ENCODE measurements at regions not wholly inside any gene's neighbourhood (a gene's known extent, or its start where the extent isn't known, plus 50 kb on each side); places are given as distances from the start of the nearest gene placed in this dataset.

GRCh38 chr21:36532769-36533467 is 53.0 kb upstream of the CLDN14 start:
- DNase-seq, result no peak

DNA sequence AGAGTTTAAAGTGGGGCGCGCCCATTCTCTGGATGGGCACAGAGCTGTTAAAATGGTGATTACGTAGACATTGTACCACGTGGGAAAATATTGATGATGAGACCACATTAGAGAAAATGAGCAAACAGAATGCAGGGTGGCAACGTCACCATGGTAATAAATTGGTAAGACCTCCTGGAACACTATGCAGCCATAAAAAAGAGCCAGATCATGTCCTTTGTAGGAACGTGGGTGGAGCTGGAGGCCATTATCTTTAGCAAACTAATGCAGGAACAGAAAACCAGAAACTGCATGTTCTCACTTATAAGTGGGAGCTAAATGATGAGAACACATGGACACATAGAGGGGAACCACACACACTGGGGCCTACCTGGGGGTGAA is 53.5 kb upstream of the CLDN14 start:
- DNase-seq, result no peak

GRCh38 chr21:36534656-36535055 is 54.7 kb upstream of the CLDN14 start:
- DNase-seq, result no peak

GRCh38 chr21:36535618-36536241 is 55.8 kb upstream of the CLDN14 start:
- DNase-seq, result no peak

DNA sequence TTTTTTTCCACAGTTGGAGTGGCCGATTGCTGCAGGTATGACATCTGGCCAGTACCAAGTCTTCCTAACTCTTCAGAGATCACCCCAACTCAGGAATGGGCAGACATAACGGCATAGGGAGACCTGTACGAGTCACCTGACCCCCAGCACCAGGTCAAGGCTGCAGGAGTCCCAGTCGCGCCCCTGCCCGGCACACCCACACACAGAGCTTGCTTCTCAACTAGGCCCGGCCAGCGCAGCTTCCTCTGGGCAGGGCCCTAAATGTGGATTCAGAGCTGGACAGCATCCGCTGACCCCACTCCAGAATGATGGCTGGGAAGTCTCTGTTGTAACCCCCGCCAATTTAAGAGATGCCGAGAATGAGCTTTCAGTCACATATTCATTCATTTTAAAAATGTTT is 58.8 kb upstream of the CLDN14 start:
- DNase-seq, result no peak

- DNase-seq, result no peak
Observed at GRCh38 chr21:36539434-36540150, 59.7 kb upstream of the CLDN14 start.

DNA sequence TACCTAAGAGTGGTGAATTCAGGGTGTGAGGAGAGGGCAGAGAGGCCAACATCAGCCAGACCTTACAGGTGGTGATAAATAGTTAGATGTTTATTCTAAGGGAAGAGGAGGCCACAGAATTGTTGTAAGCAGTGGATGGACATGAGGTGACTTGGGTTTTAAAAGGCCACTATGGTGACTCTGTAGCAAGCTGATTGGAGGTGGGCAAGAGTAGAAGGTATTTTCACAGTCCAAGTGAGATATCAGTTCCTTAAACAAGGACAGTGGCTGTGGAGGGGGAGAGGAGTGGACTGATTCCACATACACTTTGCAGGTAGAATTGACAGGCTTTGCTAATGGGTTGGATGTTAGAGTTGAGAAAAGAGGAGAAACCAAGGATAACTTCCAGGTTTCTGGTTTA is 60.8 kb upstream of the CLDN14 start:
- no peak for DNase-seq

- DNase-seq, result no peak
Observed at GRCh38 chr21:36541721-36542139, 61.8 kb upstream of the CLDN14 start.

DNA sequence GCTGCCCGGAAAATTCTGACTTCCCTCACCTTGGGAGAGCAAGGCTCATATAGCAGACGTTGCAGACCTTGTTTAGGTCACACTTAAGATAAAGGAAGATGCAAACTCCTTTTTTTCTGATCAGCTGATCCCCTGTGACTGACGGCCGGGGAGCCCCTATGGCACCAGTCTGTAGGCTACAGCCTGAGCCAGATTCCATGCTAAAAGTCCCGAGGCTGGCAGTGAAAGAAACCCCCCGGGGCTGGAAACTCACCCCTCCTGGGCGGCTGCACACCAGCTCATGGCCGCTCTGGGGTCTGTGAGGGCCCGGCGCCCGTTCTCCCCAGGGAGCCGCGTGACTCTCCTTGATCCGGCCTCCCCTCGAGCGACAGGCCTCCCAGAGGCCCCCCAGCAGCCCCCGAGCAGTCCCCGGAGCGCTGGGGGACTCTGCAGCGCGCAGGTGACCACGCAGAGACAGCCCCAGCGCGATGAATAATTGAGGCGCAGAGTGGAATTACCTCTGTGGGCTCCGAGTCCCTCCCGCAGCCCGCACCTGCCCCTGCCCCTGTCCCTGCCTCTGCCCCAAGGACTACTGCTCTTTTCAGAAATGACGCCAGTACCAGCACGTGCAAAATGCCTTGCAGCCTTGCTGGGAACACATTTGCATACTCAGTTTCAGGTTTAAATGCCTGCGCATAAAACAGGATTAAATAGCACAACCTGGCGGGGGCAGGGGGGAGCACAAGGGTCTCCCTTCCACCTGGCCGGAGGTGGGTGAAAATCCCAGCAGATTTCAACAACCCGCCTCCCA is 62.6 kb upstream of the CLDN14 start:
- DNase-seq, result no peak

GRCh38 chr21:36543924-36544323 is 64.0 kb upstream of the CLDN14 start:
- no peak for DNase-seq

DNA sequence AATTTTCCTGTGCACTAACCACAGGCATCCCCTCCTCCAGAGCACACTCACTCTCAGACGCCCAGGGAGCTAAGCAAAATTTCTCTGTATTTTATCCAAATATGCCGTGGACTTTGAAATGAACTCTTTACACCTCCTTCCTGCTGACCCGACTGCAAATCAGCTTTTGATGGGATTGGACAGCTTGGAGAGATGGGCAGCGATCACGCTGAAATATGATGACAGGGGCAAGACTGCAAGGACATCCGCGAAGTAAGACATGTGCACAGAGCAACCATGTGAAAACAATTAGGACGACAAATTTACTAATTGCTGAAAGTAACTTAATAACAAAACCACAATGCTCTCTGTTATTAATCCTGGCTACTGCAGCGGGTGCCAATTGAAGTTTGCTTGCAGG is 64.6 kb upstream of the CLDN14 start:
- DNase-seq, result no peak

DNA sequence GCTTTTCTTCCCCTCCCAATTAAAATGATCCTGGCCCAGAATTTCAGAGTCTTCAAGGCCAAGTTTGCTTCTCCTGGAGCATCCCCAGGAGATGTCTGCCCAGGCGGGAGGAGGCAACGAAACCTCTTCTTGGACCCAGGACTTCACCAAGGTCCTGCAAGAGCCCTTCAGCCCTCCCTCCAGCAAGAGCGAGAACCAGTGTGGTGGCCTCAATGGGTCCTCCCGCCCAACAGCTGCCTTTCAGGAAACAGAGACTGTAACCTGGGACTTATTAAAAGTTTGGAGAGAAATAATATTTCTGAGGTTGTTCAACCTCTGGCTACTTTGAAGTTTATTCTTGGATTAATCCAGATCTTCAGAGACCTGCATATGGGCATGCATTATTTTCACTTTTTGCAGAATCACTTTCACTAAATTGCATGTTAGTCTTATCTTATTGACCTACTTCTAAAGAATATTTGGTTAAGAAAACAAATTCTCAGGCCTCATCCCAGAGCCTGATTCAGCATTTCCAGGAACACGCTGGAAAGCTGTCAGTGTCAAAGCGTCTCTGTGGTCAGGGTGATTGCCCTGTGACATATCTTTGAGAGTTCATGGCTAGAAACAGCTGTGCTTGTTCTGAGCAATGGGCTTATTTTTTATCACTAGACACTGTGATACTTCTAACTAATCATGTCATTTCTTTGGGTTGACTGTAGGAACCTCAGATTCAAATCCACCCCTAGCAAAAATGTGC is 66.0 kb upstream of the CLDN14 start:
- DNase-seq, result no peak

- DNase-seq, result no peak
Observed at GRCh38 chr21:36547464-36547863, 67.5 kb upstream of the CLDN14 start.

DNA sequence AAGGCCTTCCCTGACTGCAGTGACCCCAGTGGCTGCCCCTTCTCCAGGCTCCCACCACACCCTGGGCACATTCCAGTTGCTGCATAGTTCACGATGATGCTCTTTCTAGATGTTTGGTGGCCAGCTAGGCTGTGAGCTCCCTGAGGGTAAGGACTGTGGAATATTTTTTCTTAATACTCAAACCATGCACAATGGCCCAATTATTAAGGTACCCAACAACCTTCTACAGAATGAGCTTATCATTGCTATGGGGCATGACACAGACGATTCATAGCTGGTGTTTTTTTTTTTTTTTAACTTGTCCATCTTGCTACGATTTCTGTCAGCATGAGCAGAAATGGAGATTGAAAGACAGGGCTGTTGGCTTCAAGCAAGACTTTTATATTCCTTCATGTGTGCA is 68.9 kb upstream of the CLDN14 start:
- no peak for DNase-seq

GRCh38 chr21:36549470-36549869 is 69.5 kb upstream of the CLDN14 start:
- no peak for DNase-seq

DNA sequence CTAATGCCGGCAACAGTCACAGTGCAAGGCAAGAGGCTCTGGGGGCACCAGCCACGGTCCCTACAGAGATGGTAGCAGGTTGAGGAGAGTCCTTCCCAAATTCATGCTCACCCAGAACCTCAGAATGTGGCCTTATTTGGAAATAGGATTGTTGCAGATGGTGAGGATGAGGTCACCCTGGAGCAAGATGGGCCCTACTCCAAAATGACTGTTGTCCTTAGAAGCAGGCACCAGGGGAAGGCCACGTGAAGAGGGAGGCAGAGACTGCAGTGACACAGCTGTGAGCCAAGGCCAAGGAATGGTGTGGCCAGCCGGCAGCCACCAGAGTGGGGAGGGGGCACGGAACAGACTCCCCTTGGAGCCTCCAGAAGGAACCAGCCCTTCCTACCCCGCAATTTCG is 70.8 kb upstream of the CLDN14 start:
- DNase-seq, result no peak

DNA sequence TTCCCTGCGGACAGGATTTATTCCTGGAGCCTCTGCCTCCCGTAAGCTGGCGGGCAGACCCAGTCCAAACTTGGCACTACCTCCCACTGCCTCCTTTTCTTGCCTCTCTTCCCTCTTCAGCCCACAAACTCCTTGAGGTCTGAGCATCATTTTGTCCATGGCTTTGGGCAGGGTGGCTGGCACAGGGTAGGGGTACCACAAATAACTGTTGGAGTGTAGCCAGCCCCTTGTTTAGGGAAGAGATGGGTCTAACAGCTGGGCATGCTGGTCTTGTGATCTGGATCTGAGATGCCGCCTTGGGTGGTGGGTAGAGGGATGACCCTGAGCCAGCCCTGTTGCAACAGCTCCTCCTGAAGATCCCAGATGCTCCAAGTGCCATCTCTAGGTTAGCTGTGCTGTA is 71.4 kb upstream of the CLDN14 start:
- DNase-seq, result no peak

DNA sequence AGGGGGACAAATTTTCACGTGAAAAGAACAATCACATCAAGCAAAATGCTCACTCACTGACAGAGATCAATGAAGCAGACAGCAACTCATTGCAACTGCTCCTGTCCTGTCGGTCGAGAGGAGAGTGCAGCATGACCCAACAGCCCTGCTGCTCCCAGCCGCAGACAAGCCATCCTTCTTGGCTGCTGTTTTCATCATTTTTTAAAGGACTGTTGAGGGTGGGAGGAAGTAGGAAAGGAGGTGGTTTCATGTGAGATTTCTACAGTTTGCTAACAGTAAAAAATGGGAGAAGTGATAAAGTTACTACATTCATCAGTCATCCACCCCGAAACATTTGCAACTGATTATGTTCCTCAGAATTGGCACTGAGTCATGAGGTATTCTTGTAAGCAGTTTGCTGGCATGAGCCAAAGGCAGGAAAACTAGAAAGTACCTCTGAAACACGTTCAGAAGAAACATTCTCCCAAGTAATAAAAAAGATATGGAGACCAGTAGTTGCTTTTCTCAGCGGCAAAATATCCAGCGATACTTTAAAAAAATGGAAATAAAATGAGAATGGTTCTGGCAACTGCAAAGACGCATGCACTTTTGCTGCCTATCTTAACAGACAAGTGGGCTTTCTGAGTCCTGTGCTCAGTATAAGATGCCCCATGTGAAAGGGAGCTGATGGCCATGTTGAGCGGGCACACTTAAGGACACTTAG is 72.0 kb upstream of the CLDN14 start:
- DNase-seq, result no peak

DNA sequence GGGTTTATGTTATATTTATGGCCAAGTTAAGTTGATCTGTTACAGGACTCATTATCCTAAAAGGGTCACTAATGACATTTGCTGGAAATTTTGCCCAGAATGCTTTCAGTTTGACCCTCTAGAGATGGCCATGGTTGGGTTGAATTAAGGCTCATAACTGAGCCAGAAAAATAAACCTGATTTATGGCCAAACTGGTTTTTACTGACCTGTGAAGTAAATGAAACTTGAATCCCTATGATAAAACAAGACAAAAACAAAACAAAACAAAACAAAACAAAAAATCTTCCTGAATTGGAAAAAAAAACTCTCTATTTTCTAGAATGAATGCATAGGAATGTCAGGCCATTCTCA is 72.5 kb upstream of the CLDN14 start:
- DNase-seq, result no peak

DNA sequence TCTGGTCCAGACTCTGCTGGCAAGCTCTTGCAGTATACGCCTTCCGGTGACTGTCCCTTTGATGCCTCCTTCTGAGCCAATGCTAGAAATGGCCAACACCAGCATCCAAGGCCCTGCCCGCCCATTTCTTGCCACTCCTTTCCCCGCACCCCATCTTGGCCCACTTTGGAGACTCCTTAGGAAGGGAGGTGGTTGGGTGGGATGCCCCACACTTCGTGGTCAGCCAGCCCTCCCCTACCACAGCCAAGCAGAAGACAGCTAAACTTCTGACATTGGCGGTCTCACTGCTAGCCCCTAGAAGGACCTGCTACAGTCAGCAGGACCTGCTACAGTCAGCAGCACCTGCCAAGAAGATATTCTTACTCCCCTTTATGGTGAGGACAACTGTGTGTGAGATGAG is 73.5 kb upstream of the CLDN14 start:
- no peak for DNase-seq

GRCh38 chr21:36554411-36555157 is 74.7 kb upstream of the CLDN14 start:
- no peak for DNase-seq

Data from activated CD8-positive, alpha-beta memory T cell treated with anti-CD3 and anti-CD28 coated beads, Interleukin-2, amount 50 U/mL, for 4 hours (primary cell).